Activated CD4-positive, CD25-positive, alpha-beta regulatory T cell treated with anti-CD3 and anti-CD28 coated beads, Interleukin-2, amount 50 U/mL, for 72 hours (primary cell): ENCODE measurements at regions not wholly inside any gene's neighbourhood (a gene's known extent, or its start where the extent isn't known, plus 50 kb on each side); places are given as distances from the start of the nearest gene placed in this dataset.

Experiments
- DNase-seq: peaks from one replicate; pipeline ENCODE4 v3.0.0; 2021

DNA sequence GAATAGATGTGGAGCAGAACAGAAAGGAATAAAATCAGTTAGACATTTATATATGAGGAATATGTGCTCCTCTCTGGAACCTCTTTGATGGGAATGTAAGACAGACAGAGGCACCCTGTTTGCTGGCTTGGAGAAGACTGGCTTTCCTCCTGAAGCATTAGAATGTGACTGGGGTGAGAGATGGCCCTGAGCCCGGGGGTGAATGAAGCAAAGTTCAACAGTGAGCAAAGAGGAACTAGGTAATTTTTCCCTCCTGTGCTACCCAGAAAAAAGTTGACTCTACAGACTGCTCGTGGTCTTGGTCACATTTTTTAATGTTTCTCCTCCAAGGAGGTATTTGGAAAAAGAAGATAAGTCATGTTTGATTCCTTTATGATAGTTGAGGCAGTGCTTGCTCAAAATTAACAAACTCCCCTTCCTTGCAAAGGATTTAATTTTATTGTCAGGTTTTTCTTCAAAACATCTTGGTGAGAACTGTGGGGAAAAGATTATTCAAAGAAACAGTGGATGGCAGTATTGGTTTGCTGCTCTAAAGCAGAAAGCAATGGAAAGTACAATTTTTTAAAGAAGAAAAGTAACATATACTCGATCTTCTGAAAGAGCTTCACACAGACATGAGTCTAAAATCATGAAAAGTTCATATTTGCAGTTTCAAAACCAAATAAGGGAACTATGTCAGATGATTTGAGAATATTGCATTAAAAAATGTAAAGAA is 370.4 kb upstream of the CDIN1 start:
- DNase-seq = no peak

DNA sequence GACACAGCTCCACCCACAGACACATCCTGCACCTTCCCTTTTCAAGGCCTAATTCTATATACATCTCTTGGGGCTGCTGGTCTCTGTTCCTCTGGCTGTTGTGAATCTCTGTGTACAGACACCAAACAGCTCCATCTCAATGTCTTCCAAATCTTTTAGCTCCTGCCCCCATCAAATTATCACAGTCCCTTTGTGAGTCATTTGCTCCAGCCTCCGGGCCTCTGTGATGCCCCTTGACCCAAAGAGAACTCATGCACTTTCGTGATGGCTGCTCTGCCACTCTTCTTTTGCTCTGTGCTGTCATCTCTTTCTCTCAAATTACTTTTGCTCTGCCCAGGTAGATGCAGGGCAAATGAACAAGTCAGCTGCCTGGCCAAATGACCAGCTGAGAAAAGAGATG is 369.0 kb upstream of the CDIN1 start:
- no peak for DNase-seq

- no peak for DNase-seq
Measured at GRCh38 chr15:36218322-36218721, 361.1 kb upstream of the CDIN1 start.

GRCh38 chr15:36218991-36219390 is 360.4 kb upstream of the CDIN1 start:
- no peak for DNase-seq

- no peak for DNase-seq
Measured at GRCh38 chr15:36221992-36222391, 357.4 kb upstream of the CDIN1 start.

- no peak for DNase-seq
Measured at GRCh38 chr15:36230776-36231175, 348.6 kb upstream of the CDIN1 start.

DNA sequence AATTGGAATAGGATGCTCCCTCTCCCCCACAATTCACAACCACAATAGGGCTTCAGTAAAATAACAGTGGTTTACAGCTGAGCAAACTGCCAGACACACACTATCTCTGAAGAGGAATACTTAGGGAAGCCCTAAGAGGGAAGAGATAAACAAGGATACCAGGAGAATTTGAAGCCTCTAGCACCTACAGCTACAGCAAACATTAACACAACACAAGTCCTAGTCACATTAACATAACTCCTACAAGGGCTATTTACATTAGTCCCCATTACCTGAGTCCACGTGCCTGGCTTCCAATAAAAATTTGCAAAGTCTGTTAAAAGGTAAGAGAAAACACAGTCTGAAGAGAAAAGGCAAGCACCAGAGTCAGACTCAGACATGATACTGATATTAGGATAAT is 346.9 kb upstream of the CDIN1 start:
- no peak for DNase-seq

DNA sequence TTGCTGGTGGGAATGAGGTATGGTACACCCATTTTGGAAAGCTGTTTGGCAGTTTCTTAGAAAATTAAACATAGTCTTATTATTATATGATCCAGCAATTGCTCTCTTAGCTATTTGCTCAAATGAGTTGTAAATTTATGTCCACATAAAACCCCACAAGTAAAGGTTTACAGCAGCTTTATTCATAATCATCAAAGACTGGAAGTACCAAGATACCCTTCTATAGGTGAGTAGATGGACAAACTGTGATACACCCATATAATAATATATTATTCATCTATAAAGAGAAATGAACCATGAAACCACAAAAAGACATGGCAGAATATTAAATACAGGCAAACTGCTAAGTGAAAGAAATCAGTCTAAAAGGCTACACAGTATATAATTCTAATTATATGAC is 344.7 kb upstream of the CDIN1 start:
- no peak for DNase-seq

DNA sequence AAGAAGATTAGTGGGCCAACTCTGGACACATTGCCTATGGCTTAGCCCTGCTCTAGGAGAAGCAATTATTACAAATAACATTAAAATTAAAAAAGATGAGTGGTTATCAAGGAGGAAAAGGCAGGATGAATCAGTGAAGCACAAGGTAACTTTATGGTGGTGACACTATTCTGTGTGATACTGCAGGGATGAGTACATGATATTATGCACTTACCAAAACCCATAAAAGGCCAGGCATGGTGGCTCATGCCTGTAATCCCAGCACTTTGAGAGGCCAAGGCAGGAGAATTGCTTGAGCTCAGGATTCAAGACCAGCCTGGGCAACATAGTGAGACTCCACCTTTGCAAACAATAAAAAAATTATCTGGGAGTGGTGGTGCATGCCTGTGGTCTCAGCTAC is 344.3 kb upstream of the CDIN1 start:
- DNase-seq = no peak

GRCh38 chr15:36239509-36239908 is 339.9 kb upstream of the CDIN1 start:
- no peak for DNase-seq

DNA sequence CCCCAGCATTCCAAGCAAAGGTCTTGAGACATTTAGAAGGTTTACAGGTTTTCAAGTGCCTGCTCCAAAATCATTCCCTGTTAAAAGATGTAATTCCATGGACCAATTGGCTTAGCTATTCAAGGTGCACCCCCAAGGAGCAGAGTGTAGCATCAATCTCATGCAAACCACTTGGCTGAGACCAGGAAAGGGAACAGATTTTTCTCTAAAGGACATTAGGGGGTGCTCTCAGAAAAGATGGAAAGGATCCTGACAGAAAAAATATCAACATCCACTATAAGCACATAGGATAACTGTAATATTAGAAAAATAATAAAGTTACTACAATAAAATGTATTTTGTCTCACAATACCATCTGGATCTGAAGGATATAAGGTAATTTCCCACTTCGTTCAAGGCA is 328.0 kb upstream of the CDIN1 start:
- no peak for DNase-seq

DNA sequence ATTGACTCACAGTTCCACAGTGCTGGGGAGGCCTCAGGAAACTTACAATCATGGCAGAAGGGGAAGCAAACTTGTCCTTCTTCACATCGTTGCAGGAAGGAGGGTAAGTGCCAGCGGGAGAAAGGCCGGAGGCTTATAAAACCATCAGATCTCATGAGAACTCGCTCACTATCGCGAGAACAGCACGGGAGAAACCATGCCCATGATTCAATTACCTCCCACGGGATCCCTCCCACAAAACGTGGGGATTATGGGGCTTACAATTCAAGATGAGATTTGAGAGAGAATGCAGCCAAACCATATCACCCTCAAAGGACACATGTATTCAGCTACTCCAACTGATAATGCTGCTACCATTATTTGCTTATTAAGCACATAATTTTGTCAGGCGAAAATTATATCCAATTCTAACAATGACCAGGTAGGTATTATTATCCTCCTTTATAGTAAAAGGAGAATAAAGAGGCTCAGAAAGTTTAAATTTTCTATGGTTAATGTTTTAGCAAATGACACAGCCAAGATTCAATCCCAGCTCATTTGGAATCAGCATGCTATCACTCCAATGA is 327.2 kb upstream of the CDIN1 start:
- DNase-seq = no peak

DNA sequence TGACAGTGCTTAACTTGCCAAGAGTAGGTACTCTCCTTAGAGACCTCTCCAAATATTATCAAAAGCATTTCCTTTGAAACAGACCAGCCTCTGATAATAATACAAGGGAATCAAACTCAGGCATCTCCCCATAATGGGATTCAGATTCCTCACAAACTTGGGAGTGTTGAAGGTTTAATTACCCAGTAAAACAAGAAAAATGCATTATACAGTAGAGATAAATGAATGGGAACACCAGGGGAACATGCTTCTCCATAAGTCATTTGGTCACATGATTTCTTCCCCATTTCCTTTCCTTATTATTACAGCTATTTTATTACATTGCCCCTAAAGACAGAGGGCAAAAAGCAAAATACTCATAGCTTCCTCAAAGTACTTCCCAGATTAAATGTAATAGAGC is 325.0 kb upstream of the CDIN1 start:
- DNase-seq = no peak

- no peak for DNase-seq
Measured at GRCh38 chr15:36256404-36256807, 323.0 kb upstream of the CDIN1 start.

DNA sequence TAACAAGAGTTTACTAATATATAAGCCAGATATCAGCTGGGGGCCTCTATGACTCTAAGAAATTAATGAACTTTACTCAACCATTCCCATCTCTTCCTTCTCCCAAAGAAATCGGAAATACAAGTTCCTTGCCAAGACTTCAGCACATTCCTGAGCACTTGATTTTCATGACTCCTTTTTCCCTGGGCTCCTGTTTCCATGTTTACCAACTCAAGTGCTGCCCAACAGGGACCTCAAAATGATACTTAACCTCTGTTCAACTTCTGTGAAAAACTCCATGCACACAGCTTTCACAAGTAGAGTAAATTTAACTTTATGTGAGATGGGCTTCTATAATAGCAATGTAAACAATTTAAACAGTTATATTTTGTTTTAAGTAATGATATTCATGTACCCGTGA is 315.8 kb upstream of the CDIN1 start:
- DNase-seq = no peak

- DNase-seq = no peak
Measured at GRCh38 chr15:36265422-36265821, 314.0 kb upstream of the CDIN1 start.

DNA sequence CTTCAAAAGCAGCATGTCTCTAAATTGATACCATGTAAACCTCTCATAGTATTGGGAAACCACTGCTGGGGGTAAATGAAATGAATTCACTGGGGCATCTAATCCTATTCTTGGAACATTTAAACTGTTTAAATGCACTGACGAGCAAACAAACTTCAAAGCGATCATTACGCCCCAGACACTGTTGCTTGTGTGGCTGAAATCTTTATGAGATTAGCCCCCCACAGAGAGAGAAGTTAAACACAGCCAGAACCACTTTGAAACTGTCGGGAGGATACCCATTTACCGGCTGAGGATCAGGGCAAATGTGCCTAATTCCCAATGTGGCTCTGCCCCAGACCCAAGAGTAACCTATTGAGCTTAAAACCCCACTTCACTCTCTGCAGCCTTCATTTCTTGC is 308.4 kb upstream of the CDIN1 start:
- no peak for DNase-seq

DNA sequence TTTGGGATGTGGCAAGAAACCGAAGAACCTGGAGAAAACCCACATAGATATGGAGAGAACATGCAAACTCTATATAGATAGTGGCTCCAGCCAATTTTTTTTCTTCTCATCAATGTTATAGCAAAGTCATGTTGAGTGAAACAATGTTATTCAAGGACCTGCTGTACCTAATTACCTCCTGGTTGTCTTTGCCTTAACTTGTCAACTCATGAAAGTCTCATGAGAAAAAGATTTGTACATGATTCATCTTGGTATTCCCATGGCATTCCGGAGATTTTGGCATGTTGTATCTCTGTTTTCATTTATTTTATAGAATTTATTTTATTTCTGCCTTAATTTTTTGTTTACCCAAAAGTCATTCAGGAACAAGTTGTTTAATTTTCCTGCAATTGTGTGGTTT is 303.8 kb upstream of the CDIN1 start:
- DNase-seq = no peak

- DNase-seq = no peak
Measured at GRCh38 chr15:36278219-36278618, 301.2 kb upstream of the CDIN1 start.

DNA sequence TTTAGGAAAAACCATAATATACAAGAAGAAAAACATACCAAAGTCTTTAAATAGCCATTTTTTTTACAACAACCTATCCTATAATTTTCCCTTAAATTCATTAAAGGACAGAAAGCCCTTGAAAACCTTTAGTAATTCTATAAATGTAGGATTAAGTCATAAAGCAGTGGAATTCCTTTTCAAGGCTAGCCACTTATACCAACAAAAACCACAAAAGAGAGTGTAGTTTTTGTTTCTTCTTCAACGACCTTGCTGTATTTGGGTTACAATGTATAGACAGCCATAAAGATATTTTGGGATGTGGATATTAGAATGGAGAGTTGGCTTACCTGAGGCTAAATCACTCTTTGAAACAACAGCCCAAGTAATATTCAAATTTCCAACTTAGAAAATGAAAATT is 296.6 kb upstream of the CDIN1 start:
- no peak for DNase-seq

DNA sequence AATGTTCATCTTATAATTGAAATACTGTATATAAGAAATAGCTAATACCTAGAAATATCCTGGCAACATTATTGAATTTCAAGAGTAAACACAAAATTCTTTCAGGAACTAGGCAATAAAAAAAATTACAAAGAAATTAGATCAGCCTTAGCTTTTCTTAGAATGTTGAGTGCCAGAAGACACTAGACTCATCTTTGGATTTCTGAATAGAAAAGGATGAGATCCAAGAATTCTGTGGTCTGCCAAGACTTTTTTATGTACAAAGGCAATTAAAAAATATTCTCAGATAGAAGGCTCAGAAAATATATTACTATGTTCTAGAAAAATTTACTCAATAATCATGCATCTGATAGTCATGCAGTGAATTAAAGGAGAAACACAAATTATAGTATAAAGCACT is 294.5 kb upstream of the CDIN1 start:
- no peak for DNase-seq

- DNase-seq = no peak
Measured at GRCh38 chr15:36291501-36291900, 287.9 kb upstream of the CDIN1 start.

GRCh38 chr15:36294359-36294758 is 285.1 kb upstream of the CDIN1 start:
- DNase-seq = no peak

DNA sequence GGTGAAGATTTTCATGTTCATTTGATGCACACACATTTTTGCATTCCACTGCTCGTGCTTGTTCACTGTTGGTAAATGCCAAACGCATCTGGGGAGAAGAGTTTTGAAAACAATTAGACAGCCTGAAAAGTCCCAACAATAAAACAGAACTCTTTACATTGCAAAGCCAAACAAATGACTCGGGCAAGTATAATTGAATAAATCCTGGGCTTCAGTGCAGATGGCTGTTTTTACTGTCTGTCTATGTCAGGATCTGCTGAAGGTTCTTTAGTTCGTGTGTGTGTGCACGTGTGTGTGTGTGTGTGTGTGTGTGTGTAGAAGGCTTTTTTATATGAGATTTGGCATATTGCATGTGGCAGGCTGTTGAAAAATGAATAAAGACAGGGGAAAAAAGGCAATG is 277.5 kb upstream of the CDIN1 start:
- DNase-seq = no peak

DNA sequence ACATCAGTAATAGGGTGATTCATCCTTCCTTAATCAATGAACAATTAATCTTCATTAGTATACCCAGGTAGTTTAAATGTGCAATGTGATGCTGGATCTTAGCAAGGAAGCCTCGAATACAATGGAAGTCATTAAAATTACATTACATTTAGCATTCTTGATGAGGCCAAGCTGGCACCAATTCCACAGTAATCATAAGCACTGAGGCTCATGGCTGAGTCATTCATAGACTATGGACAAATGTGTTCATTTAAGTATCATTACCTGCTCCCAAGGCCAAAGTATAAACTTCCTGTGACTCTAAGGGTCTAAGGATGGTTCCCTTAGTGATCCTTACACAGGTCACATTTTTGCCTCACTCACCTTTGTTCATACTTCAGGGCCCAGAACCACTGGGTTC is 266.4 kb upstream of the CDIN1 start:
- DNase-seq = no peak
